GM13976 (cell line): ENCODE measurements at regions not wholly inside any gene's neighbourhood (a gene's known extent, or its start where the extent isn't known, plus 50 kb on each side); places are given as distances from the start of the nearest gene placed in this dataset.

ENCODE experiments used
- DNase-seq: peaks from one replicate; pipeline ENCODE4 v3.0.0; 2012; ENCODE audit warnings: low spot score
- CTCF ChIP-seq: IDR thresholded peaks from 2 replicates; pipeline ENCODE4 v1.5.1; 2012; ENCODE audit warnings: borderline replicate concordance, mild to moderate bottlenecking; ENCODE audit not compliant: insufficient read depth; ENCODE audit errors: extremely low read depth, missing control alignments, control extremely low read depth
- in situ Hi-C: fragments of 300-500 bp; cut with MboI; formaldehyde crosslinking; loops from one replicate; pipeline ENCODE4 v1.12.0; 2022; ENCODE audit warnings: low sequenced_read_pairs, mixed read lengths, inconsistent platforms; ENCODE audit not compliant: unreplicated experiment

GRCh38 chr1:118258975-118259374 is 73.9 kb upstream of the SPAG17 start:
- in situ Hi-C loops: no loop called here
- TF ChIP-seq CTCF: no peak
- no peak for DNase-seq

GRCh38 chr1:118257946-118258345 is 72.9 kb upstream of the SPAG17 start:
- no peak for DNase-seq
- TF ChIP-seq CTCF: no peak
- in situ Hi-C loops: no loop called here

DNA sequence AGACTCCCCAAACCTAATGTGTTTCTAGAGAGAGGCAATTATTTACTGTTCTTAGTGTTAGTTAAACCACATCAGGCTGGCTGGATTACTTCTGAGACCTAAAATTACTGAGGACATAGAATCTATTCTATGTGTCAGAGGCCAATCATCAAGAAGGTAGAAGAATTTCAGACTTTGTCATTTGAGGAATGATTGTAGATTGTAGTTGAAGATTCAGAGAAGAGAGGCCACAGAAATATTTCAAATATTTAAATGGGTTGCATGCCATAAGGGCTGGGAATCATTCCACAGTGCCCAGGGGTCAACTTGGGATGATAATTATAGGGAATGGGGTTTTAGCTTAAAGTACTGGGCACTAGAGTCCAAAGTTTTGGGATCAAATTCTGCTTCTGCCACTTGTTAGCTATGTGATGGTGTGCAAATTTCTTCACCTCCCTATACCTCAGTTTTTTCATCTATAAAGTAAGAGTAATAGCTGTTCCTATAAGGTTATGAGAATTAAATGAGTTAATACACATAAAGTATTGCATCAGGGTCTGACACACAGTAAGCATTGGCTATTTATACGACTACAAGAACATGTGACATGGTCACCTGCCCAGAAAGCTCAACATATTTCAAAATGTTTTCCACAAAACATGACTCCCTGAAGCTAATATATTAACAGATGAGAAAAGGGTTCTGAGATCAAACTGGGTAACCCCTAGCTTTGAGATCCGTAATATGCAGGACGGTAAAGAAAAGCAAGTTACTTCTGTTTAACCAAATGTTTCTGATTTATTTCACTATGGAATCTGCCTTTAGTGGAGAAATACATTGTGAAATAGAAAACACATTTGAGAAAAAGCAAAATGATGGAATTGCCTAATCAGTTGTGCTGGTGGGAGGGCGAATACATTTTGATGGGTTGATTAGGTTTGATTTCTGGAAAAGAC is 69.7 kb upstream of the SPAG17 start:
- no peak for DNase-seq
- TF ChIP-seq CTCF: no peak
- in situ Hi-C loops: no loop called here

DNA sequence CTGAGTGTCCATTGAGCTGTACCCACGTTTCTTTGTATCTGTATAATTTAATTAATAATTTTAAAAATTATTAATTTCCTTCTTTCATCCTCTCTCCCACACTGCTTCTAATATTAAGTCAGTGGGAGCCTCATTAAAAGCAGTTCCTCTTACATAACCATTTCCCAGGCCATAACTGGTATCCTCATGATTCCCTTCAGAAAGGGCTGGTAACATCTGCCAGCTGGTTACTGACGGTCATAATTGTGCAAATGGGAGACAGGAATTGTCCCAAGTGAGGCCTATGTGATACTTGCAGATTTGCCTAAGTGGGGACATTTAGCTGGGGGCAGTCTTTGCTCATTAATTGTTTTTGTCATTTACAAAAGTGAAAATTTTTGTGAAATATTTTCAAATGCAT is 69.0 kb upstream of the SPAG17 start:
- in situ Hi-C loops: no loop called here
- no peak for DNase-seq
- TF ChIP-seq CTCF: no peak

DNA sequence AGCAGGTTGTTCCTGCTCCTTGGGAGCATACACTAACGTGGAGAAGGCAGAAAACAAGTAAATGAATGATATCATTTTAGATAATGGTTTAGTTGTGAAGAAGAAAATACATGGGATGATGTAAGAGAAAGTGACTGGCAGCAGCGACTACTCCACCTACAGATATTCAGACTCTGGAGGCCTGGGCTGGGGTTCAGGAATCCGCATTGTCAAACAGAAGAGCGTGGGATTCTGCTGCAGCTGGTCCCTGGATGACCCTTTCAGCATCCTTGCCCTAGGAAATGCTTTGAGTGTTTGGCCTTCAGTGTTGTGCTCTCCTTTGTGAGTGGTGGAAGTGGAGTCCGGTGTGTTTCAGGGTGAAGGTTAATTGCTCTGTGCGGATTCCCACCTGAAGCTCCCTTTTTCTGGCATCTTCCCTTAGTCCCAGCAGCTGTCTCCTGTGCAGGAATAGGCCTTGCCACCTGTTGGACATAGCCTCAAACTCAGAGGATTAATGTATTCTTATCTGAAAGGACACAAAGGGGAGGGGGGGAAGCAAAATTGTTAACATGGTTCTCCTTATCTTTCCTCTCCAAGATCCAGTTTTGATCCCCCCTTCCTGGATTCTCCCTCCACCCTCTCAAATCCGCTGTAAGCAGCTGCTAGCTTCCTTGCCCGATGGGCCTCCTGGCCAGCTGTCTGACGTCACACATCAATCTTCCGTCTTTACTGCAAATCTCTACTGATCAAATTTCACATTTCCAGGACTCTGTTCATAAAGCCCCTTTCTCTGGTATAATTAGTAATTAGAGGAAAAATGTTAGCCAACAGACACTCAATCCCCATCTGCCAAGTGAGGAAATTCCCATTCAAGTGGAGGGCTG is 68.3 kb upstream of the SPAG17 start:
- in situ Hi-C loops: no loop called here
- DNase-seq: no peak
- no peak for TF ChIP-seq CTCF

- DNase-seq: no peak
- TF ChIP-seq CTCF: no peak
- in situ Hi-C loops: no loop called here
Measured at GRCh38 chr1:118252624-118253023, 67.6 kb upstream of the SPAG17 start.
